Renal cortical epithelial cell (primary cell): ENCODE measurements at regions not wholly inside any gene's neighbourhood (a gene's known extent, or its start where the extent isn't known, plus 50 kb on each side); places are given as distances from the start of the nearest gene placed in this dataset.

Experiments used
- DNase-seq: peaks from one replicate; pipeline ENCODE4 v3.0.0-alpha.2; 2011; ENCODE audit warnings: low read depth

- DNase-seq = no peak
Measured at GRCh38 chr14:76551906-76552305, 176.0 kb downstream of the ESRRB start.

- no peak for DNase-seq
Measured at GRCh38 chr14:76564471-76565422, 188.8 kb downstream of the ESRRB start.

- DNase-seq = no peak
Measured at GRCh38 chr14:76566439-76566838, 190.5 kb downstream of the ESRRB start.

GRCh38 chr14:76574416-76575095 lies 186.7 kb upstream of the VASH1 start:
- DNase-seq = no peak

GRCh38 chr14:76575108-76575507 lies 186.2 kb upstream of the VASH1 start:
- DNase-seq = no peak

- peak; percentile 12 for DNase-seq
Measured at GRCh38 chr14:76576047-76576741, 185.1 kb upstream of the VASH1 start.

GRCh38 chr14:76577090-76577489 lies 184.2 kb upstream of the VASH1 start:
- no peak for DNase-seq

- DNase-seq = no peak
Measured at GRCh38 chr14:76577837-76578236, 183.4 kb upstream of the VASH1 start.

GRCh38 chr14:76580399-76580798 lies 180.9 kb upstream of the VASH1 start:
- no peak for DNase-seq

- no peak for DNase-seq
Measured at GRCh38 chr14:76580967-76581366, 180.3 kb upstream of the VASH1 start.

- no peak for DNase-seq
Measured at GRCh38 chr14:76581592-76581991, 179.7 kb upstream of the VASH1 start.

GRCh38 chr14:76582447-76582846 lies 178.8 kb upstream of the VASH1 start:
- no peak for DNase-seq

- no peak for DNase-seq
Measured at GRCh38 chr14:76583174-76583573, 178.1 kb upstream of the VASH1 start.

GRCh38 chr14:76583805-76584204 lies 177.5 kb upstream of the VASH1 start:
- no peak for DNase-seq

- peak; percentile 16 for DNase-seq
Measured at GRCh38 chr14:76584271-76584702, 177.0 kb upstream of the VASH1 start.

- DNase-seq = no peak
Measured at GRCh38 chr14:76585616-76586015, 175.7 kb upstream of the VASH1 start.

GRCh38 chr14:76589246-76589645 lies 172.0 kb upstream of the VASH1 start:
- no peak for DNase-seq

- DNase-seq = no peak
Measured at GRCh38 chr14:76591266-76591665, 170.0 kb upstream of the VASH1 start.

- DNase-seq = no peak
Measured at GRCh38 chr14:76595266-76595665, 166.0 kb upstream of the VASH1 start.

- DNase-seq = no peak
Measured at GRCh38 chr14:76597387-76597786, 163.9 kb upstream of the VASH1 start.

GRCh38 chr14:76599141-76599540 lies 162.1 kb upstream of the VASH1 start:
- DNase-seq = no peak

- no peak for DNase-seq
Measured at GRCh38 chr14:76599559-76600287, 161.5 kb upstream of the VASH1 start.
